HG03039 (cell line): ENCODE measurements at regions not wholly inside any gene's neighbourhood (a gene's known extent, or its start where the extent isn't known, plus 50 kb on each side); places are given as distances from the start of the nearest gene placed in this dataset.

Experiments used
- ATAC-seq: cut with Tn5 transposase; IDR thresholded peaks from one replicate; pipeline ENCODE4 v1.9.1; 2021; ENCODE audit warnings: mild to moderate bottlenecking, moderate library complexity; ENCODE audit not compliant: unreplicated experiment

DNA sequence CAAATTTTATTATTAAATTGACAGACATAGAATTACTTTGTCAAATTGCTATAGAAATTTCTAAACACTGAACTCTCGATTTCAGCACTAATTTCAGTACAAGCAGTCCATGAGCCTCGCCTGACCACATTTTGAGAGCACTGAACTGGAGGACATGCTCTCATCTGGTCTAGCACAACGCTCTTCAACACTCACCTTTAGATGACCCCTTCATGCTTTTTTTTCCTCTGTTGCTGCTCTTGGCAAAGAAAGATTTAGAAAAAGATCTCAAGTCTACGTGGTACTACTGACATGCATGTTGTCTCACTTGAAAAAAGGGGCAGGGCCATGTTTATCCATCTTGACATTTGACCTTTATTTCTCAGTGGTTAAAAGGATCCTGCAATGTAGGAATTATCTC is 981.5 kb downstream of the DIAPH3 start:
- no peak for ATAC-seq

DNA sequence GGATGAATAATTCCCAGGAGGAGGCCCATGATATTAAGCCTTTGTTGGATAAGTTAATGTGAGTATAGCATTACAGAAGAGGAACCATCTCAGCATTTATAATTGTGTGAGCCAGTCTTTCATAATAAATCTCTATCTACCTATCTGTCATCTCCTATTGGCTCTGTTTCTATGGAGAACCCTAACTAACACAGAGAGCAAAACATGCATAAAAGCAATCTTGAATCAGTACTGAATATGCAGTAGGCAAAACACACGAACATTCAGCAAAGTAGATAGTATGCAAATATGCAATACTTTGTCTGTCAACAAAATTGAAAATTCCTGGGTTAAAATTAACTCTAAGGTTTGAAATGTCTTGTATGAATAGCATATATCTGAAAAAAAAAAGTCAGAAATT is 966.3 kb downstream of the DIAPH3 start:
- ATAC-seq, result no peak

DNA sequence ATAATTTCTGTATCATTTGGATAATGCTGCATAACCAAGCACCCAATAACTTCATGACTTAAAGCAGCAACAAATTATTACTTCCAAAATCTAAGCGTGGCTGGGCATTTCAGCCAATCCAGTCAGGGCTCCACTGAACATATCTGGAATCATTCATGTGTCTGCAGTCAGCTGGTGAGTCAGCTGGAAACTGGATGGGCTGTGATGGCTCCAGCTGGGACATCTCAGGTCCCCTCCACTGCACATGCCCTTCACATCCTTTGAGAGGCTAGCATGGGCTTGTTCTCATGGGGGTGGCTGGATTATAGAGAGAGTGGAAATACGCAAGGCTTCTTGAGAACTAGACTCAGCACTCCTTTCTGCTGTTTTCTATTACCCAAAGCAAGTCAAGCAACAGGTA is 961.9 kb downstream of the DIAPH3 start:
- no peak for ATAC-seq

DNA sequence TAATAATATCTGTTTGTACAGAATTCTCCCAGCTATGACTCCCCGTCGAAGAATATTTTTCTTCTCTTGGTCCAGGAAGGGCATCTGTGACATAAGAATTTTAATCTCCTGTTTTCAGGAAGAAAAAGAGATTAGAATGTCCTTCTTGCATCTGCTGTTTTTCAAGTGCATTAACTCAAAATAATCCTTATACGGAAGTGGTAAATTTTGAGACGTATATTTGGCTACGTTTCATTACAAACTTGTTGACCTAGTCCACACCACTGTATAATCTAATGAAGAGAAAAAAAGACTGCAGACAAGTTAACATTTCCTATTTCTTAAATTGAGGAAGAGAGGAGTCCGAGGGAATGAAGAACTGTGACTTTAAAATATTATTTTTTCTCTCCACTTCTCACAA is 959.9 kb downstream of the DIAPH3 start:
- ATAC-seq, result no peak

DNA sequence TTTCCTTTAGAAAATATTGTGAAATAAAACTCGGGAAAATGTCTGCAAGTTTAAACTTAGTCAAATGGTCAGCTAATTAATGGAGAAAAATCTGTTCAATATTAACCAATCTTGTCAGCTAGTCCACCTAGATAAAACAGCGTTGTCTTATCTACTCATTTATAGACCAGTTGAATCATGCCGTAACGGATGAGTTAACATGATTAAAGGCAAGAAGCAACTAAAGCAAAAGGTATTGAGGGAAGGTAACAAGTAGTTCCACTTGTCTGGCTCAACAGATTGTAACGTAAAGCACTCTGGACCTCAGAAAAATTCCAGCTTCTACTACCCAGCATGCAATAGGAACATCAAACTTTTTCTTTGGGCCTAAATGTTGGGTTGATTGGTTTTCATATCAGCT is 958.2 kb downstream of the DIAPH3 start:
- ATAC-seq, result no peak

DNA sequence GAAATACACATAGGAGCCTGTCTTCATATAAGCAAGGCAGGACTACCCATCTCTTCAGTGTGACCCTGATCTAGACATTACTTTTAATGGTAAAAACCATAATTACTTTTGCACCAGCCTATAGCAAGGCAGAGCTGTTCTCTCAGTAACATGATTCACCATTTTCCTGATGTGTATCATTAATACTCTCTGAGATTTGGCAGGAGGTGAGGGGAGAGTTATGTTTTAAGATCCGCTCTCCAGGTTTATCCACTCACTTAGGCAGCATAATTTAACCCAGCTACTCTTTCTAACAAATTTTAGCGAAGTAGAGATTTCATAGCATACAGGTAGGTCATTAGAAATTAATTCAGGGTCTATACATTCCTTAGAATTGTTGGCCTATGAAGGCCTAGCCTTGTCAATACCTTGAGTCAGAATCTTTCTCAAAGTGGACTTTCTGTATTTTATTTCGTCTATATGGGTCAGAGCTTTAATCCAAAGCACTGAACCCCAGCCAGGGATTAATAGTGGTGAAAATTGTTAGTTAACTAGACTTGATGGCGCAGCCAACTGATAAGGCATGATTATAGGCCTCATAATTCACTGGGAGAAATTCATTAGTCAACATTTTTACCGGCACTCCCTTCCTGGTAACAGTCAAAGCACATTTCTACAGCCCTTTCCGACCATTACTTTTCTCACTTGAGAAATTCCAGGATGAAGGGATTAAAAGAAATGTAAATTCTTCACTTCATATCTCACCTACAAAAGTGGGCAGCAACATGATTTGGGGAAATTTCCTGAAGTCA is 955.1 kb downstream of the DIAPH3 start:
- ATAC-seq, result no peak

DNA sequence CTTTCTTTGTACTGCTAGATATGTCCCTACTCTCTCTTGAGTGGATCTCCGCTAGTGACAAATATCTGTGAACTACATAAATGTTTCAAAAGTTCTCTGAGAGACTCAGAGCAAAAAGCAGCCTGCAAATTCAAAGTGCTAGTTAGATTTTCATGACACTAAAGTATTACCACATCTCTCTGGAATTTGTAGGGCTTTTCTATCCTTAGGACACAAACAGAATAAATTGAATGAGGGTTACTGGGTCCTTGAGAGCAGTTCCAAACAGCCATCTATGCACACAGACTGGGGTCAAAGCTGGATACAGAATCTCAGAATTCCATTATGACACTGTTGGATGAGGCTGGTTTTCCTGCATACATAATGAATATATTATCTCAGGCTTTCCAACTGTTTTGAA is 953.2 kb downstream of the DIAPH3 start:
- ATAC-seq, result no peak

DNA sequence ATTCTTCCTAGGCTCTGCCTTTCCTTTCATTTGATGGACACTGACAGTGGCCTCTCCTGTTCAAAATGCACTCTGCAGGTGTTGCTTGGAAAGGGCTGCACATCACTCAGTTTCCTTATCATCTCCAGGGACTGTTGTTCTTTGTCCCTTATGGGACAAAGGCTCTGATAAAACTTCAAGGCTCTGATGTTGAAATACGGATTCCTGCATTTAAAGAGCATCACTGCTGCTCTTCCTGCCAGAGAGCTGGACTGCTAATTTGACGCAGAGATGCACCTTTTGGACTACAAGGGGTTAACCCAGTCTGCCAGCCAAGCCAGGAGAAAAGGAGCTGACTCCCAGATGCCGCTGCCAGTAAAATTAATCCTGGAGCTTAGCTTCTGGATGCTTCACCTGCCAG is 952.1 kb downstream of the DIAPH3 start:
- no peak for ATAC-seq

DNA sequence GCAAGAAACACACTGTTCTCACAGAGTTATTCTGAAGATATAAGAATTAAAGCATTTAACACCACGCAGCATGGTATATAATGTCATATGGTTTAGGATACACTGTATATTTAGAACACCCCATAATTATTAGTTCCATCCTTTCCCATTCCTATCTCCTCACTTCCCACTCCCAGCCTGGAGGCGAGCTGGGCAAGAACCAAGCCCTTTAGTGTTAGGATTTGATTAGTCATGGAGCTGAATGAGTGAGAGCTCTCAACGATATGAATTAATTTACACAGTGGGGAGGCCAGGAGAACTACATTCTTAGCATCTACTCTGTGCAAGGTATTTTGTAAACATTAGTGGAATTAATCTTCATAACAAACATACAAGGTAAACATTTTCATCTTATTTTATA is 934.3 kb downstream of the DIAPH3 start:
- ATAC-seq, result no peak

DNA sequence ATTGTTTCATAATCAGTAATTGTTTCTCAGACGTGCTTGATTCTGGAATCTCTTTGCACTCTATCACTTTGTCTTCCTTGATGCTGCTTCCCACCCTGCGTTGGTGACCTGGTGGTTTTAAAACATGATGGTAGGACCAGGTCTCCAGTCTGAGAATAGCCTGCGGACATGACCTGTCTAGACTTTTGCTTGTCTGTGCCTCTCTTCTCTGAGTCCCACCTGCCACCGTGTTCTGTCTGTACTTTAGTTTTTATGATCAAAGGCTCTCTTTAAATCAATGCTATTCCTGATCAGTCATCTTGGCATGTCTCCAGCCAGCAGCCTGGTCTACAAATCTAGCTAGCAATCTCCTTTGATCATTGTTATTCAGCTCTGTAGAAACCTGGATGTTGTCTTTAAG is 933.9 kb downstream of the DIAPH3 start:
- ATAC-seq, result no peak

DNA sequence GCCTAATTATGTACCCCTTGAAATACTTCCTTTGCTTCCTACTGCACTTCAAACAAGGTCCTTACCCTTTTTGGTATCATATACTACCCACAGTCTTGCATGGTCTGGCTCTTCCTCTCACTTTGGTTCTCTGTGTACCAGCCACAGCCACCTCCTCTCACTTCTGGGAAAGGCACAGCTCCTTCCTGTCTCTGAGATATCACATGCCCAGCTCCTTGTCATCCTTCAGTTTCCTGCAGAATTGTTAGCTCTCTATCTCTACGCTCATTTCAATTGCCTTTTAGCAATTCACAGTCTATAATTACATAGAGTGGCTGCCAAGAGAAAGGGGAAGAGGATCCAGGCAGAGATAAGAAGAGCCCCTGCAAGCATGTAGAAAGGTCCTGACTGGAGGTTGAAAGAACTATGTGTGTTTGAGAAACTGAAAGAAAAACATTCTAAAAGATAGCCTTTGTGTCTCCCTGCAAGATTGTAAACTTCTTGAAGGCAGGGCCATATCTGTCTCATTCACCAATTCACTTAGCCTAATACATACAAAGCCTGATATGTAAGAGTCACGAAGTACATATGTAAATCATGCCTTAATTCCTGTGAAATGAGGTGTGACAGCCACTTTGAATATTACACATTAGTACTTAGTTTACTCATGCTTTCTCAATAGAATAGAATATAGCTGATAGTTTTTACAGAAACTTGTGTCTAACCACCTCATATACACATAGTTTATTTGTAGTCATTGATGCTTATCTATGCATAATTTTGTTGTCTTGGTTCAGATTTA is 933.1 kb downstream of the DIAPH3 start:
- ATAC-seq, result no peak

DNA sequence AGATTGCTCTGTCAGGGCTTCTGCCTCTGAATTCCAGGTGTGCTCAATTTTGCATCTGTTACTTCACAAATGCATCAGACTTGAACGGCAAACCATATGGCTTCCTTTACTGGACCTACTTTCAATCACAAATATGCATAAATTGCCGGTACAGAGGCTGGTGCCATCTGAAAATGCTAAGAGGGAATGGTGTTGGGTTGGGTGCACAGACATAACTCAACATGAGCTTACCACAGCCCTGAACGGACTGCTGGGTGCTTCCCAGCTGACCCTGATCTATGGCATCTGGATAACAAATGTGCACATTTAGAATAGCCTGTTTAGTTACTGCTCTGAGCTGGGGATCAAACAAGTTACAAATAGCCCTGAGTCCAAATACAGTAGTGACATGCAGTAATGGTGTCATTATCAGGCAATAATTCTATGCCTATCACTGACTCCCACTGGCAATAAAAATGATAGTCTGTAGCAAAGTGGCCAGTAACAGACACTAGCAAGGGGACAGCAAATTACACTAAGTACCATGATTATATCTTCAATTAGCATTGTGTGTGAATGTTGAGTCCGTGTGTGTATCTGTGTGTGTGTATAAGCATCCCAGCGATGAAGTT is 927.3 kb downstream of the DIAPH3 start:
- no peak for ATAC-seq

DNA sequence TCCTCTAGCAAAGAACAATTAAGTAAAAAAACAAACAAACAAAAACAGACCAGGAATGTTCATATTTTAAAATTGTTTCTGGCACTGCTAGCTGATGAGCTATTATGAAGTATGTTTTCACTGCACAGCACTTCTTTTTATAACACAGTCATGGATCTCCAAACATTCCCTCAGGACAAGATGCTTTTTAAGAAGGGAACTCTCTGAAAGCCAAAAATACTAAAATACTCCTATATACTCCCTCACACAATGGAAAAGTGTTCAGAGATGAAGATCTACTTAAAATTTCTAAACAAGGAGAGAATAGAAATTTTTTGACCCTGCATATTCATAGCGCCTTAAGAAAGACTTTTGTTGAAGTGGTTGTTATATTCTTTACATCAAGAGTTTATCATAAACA is 926.8 kb downstream of the DIAPH3 start:
- ATAC-seq, result no peak

DNA sequence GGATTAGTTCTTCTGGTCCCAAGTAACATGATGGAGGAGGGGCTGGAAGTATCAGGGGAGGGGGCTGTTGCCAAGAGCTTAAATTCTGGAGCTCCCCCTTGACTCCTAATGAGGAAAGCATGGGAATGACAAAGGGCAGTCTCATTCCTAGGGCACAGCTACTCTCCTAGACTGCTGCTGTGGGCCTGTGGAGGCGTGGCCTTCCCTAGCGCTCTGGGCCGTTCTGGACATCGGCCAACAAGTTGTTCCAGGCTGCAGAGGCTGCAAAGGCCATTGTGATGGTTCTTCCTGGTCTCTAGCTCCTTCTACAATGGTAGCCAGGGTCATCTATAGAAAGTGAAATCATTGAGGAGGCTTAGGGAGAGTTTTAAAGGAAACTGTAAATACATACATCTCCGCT is 916.6 kb downstream of the DIAPH3 start:
- ATAC-seq, result no peak

DNA sequence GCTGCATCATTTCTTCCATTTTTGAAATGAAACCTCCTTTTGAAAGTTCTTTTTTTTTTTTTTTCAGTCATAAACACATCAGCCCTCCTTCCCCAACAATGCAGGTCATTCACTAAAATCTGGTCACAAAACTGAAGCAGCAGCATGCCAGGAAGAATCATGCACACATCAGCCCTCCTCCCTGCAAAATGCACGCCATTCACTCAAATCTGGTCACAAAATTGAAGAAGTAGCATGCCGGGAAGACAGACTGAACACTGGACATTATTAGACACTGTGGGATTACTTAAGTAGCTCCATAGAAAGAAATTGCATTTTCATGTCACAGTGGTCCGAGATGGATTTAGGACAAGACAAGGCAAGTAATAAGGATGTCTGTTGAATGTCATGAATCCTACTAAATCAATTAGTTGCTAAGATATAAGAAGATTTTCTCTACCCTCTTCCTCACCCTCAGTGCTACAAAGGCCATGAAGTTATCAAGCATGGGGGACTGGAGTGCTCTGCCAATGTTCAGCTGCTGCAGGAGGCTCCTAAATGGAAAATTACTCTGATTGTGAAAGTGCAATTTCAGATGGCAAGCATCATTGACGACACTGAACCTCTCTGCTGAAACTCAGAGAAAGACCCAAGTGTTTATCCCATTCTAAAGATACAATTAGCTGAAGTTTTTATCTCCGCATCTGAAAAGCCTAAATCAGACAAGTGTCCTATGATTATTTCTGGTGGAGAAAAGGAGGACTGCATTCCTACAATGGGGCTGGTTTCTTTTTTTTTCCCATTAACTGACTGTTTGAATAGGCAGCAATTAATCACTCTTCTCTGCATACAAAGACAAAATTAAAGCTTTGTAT is 913.2 kb downstream of the DIAPH3 start:
- ATAC-seq, result no peak

DNA sequence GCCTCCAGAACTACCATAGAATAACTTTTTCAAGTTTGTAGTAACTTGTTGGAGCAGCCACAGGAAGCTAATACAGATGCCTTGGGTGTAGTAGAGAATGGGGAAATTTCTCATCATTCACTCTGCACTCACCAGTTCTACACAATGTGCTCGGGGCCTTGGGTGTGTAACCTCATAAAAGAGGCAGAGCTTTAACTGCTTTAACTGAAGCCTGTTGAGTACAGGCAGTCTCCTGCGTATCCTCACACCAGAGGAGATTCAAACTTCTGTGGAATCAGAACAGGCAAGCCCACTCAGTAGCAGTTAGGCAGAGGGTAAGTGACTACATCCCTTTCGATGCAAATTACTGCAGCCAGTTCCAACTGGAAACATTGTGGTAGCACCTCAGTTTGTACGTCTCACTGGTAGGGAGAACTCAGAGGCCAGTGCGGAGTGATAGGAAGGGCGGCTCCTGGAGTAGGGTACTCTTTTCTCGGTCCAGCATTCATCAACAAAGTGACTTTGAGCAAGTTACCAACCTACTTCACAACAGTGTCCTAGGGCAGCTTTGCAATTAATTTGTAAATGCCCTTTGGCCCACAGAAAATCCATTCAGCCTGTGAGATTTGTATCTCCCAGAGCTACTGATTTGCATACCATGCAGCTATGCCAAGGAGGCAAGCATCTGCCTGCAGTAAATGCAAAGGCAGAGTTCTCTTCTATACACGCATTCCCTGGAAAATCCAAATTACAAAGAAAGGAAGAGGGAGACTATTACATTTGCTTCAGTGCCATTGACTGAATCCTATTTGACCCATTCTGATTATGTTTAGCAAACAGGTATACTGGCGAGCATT is 904.3 kb downstream of the DIAPH3 start:
- no peak for ATAC-seq

DNA sequence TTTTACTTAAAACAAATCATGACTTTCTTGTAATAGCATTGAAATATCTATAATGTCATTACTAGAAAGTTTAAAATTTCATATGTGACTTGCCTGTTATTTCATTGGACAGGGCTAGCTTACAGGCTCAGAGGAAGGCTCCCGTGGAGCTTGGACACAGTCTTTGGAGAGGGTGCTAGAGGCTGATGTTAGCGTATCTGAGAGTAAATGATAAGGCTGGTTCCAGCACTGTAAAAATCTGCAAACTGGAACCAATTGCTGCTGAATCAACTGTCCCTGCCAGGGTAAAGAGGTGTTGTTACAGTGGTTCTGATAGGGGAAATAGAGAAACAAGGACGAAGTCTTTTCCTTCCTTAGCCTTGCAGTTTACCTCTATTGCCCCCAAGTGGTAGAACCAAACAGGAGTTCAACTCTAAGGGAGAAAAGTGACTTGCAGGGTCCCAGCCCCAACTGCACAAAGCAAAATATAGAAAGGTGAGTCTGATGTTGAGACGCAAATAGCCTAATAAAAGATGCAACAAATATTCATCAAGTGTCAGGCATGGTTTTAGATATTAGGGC is 901.7 kb downstream of the DIAPH3 start:
- ATAC-seq, result no peak

DNA sequence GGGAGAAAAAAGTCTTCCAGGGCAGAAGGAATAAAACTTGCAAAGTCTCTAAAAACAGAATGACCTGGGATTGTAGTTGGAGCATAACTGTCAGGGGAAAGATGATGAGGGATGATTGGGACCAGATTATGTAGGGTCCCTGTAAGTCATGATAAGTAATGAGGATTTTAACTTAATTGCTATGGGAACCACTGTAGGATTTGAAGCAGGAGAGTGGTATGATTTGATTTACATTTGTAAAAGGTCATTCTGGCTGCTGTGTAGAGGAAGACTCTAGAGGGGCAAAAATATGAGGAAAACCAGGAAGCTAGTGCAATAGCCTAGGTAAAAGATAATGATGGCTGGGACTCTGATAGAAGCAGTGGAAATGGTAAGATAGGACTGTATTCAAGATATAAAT is 900.2 kb downstream of the DIAPH3 start:
- no peak for ATAC-seq

DNA sequence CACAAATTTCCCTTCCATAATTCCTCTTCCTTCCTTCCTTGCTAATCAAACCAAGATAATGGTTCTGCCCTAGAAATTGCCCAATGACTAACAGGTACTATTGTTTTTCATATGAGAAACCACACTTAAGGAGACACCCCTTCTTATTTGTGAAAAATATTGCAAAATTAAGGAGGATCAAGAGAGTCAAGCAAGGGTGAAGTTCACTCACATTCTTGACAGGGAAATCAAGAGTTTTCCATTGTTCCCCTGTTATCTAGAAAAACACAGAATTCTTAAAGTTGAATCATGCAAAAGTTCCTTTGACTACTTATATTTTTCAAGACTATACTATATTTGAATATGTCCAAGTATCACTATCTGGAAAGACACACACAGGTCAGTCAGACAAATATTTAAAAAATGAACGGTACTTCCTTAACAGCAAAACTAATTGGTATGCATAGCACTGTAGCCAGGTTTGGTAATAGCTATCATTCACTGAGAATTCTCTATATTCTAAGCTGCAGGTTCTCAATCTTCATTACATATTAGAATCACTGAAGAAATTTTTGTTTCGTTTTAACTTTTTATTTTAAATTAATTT is 897.2 kb downstream of the DIAPH3 start:
- no peak for ATAC-seq

DNA sequence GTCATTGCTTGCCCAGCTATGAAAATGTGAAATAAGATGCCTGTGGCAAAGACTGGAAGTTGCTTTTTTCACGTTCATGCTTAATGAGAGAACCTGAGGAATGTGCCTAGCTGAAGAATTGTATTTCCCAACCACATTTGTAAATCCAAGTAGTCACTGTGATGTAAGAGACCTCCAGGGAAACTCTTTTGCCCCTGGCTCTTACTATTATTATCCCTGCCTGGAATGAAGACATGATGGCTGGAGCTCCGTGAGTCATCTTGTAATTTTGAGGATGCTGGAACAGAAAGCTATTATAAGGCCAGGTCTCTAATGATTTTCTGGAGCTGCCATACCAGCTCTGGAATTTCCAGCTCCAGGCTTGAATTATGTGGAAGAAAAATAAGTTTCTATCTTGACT is 894.3 kb downstream of the DIAPH3 start:
- no peak for ATAC-seq
